ENCODE measurements at regions not wholly inside any gene's neighbourhood (a gene's known extent, or its start where the extent isn't known, plus 50 kb on each side); places are given as distances from the start of the nearest gene placed in this dataset.

DNA sequence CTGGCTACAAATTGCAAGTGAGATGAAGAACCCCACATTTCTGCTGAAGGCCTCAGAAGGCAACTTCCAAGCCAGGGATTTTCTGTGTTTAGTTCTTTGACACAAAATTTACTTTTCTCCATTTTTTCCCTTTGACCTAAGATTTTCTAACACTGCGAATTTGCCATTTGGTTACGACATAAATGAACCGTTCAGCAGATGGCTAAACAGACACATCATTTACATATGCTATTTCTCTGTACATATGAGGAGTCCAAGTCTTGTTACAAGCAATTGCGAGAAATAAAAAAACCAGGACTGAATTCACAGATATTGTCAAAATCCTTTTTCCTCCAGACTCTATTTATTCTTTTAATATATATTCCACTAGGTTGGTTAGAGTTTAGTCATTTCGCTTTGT, 978.6 kb downstream of the NLGN4X start:
- DNase-seq (ENCODE audit: extremely low read depth, low read depth) = no peak
- TF ChIP-seq, protein P1, sequence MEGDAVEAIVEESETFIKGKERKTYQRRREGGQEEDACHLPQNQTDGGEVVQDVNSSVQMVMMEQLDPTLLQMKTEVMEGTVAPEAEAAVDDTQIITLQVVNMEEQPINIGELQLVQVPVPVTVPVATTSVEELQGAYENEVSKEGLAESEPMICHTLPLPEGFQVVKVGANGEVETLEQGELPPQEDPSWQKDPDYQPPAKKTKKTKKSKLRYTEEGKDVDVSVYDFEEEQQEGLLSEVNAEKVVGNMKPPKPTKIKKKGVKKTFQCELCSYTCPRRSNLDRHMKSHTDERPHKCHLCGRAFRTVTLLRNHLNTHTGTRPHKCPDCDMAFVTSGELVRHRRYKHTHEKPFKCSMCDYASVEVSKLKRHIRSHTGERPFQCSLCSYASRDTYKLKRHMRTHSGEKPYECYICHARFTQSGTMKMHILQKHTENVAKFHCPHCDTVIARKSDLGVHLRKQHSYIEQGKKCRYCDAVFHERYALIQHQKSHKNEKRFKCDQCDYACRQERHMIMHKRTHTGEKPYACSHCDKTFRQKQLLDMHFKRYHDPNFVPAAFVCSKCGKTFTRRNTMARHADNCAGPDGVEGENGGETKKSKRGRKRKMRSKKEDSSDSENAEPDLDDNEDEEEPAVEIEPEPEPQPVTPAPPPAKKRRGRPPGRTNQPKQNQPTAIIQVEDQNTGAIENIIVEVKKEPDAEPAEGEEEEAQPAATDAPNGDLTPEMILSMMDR (IDR thresholded peaks at IDR 0.05; ENCODE audit: low read depth, low read length) = no peak

DNA sequence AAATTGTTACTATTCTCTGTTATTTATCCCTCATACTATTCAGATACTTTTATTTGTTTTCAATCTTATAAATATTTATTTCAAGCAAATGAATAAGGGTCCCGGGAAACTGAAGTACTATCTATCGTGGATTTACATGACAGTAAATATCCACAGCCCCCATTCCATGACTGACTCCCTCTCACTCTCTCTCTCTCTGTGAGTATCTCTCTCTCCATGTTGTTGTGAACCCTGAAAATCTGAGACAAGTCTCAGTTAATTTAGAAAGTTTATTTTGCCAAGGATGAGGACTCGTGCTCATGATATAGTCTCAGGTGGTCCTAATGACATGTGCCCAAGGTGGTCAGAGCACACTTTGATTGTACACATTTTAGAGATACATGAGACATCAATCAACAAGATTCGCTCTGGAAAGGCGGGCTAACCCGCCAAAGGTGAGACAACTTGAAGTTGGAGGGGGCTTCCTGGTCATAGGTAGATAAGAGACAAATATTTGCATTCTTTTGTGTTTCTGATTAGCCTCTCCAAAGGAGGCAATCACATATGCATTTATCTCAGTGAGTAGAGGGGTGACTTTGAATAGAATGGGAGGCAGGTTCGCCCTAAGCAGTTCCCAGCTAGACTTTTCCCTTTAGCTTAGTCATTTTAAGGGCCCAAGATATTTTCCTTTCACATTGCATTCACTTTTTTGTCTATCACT, 986.4 kb downstream of the NLGN4X start:
- no peak for DNase-seq (ENCODE audit: extremely low read depth, low read depth)
- TF ChIP-seq, protein P1 (IDR thresholded peaks at IDR 0.05; ENCODE audit: low read depth, low read length) = no peak

DNA sequence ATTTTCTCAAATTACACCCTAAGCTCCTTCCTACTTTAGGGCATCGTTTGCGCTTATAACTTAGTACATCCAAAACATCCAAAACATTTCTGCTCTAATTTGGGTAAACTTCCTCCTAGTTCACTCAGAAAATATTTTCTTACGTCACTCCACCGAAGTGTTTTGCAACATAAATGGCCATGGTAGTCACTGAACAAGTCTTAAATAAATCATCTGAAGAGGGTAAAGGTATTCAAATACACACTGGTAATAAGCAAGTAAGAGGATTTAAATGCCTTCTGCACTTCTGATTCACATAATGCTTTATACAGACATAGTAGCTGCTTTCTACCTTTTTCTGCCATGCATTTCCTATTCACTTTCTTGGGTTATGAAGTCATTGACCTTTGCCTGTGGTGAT, 991.9 kb downstream of the NLGN4X start:
- DNase-seq (ENCODE audit: extremely low read depth, low read depth) = no peak
- TF ChIP-seq, protein P1 (IDR thresholded peaks at IDR 0.05; ENCODE audit: low read depth, low read length) = no peak

DNA sequence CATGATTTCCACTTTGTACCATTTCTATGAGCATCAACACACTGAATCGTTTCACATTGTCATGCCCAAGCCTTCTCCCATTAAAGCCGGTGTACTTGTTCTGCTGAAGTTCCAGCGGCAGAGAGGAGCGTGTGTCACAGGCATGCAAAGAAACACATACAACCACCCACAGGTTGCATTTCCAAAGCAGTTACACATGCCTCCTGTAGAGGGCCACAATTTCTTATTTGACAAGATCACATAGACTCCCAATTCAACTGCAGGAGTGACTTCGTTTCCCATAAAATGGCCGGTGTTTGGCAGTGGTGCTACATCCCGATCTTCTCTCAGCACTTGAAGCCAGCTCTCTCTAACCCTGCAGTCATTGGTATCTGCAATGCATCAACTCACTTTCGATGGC, 992.6 kb downstream of the NLGN4X start:
- TF ChIP-seq, protein P1 (IDR thresholded peaks at IDR 0.05; ENCODE audit: low read depth, low read length) = no peak
- DNase-seq (ENCODE audit: extremely low read depth, low read depth) = no peak

DNA sequence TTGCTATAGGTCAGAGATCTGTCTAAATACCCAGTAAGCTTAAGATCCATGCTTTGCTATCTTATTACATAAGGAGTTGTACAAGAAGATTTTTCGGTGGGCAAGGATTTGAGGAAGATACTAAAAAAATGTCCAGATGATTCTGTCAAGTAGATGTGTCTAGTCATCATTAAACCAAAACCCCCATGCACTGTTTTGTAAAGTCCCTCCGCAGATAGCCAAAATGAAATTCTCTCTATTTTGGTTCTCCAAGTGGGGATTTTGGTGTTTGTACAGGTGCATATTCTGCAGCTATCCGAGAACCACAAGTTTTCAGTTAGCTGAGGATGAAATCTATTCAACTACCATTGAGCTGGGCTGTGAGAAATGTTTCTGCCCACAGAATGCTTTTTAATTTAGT, 994.8 kb downstream of the NLGN4X start:
- no peak for DNase-seq (ENCODE audit: extremely low read depth, low read depth)
- TF ChIP-seq, protein P1 (IDR thresholded peaks at IDR 0.05; ENCODE audit: low read depth, low read length) = no peak

DNA sequence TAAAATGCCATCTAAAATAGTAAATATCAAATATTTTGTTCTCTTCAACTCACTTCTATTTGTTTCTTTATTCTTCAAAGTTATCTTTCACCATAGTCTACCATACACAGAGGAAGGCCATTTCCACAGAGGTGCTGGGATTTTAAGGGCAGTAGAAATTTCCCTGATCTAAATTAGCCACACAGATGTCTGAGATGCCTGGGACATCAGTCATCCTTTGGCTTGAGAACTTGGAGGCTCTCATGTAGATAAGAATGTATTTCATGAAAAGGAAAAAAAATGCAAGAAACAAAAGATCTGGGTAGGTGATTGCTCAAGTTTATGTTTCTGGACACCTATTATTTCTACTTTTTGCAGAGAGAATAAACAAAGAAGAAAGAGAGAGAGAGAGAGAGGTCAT, 1008.2 kb downstream of the NLGN4X start:
- TF ChIP-seq, protein P1 (IDR thresholded peaks at IDR 0.05; ENCODE audit: low read depth, low read length) = no peak
- no peak for DNase-seq (ENCODE audit: extremely low read depth, low read depth)

DNA sequence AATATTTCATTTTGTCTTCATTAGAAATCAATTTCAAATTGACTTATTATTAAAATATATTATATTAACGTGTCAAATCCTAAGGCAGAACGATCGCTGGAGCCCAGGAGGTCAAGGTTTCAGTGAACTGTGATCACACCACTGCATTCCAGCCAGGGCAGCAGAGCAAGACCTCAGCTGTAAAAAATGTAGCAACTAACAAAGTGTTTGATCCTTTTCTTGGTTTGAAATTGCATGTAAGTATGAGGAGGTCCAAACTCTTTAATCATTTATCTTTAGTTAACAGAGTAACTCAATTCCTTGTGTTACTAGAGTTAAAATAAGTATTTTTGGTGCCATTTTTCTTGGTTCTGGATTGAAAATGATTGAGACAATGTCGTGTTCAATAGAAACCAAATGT, 1033.9 kb downstream of the NLGN4X start:
- TF ChIP-seq, protein P1 (IDR thresholded peaks at IDR 0.05; ENCODE audit: low read depth, low read length) = no peak
- no peak for DNase-seq (ENCODE audit: extremely low read depth, low read depth)

All from AG09319 (cell line).